HepG2 (cell line): ENCODE measurements at regions not wholly inside any gene's neighbourhood (a gene's known extent, or its start where the extent isn't known, plus 50 kb on each side); places are given as distances from the start of the nearest gene placed in this dataset.

Experiments
- ATAC-seq: fragments of 200-7000 bp; cut with Tn5 transposase; 3 replicates; pipeline ENCODE4 v1.9.1; 2020; ENCODE audit warnings: mild to moderate bottlenecking, moderate library complexity
- BruUV-seq: library from RNA; stranded (reverse); fragments of 400-500 nt; replicated peaks from 2 replicates; lab custom pipeline; 2021; lab: Mats Ljungman, UMichigan
- CTCF ChIA-PET: fragments of 300-600 bp; formaldehyde crosslinking; extraction: SDS; loops from one replicate; lab custom pipeline; 2021; ENCODE audit warnings: low total read pairs, inconsistent platforms, low intra/inter-chr PET ratio; lab: Yijun Ruan, JAX
- POLR2A ChIA-PET: fragments of 350-600 bp; sonication (Branson Sonifier 250); formaldehyde crosslinking; loops from one replicate; lab custom pipeline; 2020; ENCODE audit warnings: antibody characterized with exemption, inconsistent platforms; lab: Yijun Ruan, JAX
- DNase-seq: peaks from one replicate; pipeline ENCODE4 v3.0.0-alpha.2; 2015; ENCODE audit warnings: low spot score
- FAIRE-seq: peaks from 3 replicates; lab custom pipeline; 2011; peaks lifted over from hg19 to GRCh38; lab: Jason Lieb, UNC
- H2AFZ ChIP-seq: one replicate; pipeline ENCODE4 v1.6.1; 2011; ENCODE audit warnings: low read length, inconsistent platforms
- H3K27ac ChIP-seq: fragments of 300-600 bp; 3 replicates; pipeline ENCODE4 v1.8.0; 2011; ENCODE audit warnings: mixed run types, mild to moderate bottlenecking, mixed read lengths, low read length, inconsistent platforms; ENCODE audit not compliant: insufficient read depth; ENCODE audit errors: extremely low read length
- H3K27me3 ChIP-seq, 2 experiments: fragments of 200-600 bp in 1 of 2; 2 replicates in 1 of 2; 3 replicates in 1 of 2; pipeline versions ENCODE4 v1.6.0 to v1.8.0; 2011; ENCODE audit warnings: low read length in 2 of 2, mild to moderate bottlenecking in 2 of 2, moderate library complexity in 2 of 2, inconsistent platforms in 1 of 2; ENCODE audit not compliant: insufficient read depth in 2 of 2, control insufficient read depth in 1 of 2
- H3K36me3 ChIP-seq, 2 experiments: fragments of 200-600 bp in 1 of 2; replicated peaks in 1 of 2; 2 replicates in 1 of 2; 3 replicates in 1 of 2; pipeline versions ENCODE4 v1.5.1 to v1.8.0; 2011; ENCODE audit warnings: low read length in 2 of 2, inconsistent platforms in 1 of 2; ENCODE audit not compliant: insufficient read depth in 2 of 2, control insufficient read depth in 1 of 2
- H3K4me1 ChIP-seq: 2 replicates; pipeline ENCODE4 v1.5.1; 2012; ENCODE audit warnings: low read length, inconsistent platforms; ENCODE audit not compliant: insufficient read depth
- H3K4me2 ChIP-seq: 2 replicates; pipeline ENCODE4 v1.6.0; 2011; ENCODE audit warnings: low read depth, low read length, inconsistent platforms
- H3K4me3 ChIP-seq, 3 experiments: fragments of 200-600 bp in 1 of 3; sonication (generic), shearing (Covaris generic) in 1 of 3; replicated peaks in 1 of 3; 2 replicates each; pipeline ENCODE4 v1.5.1; 2011 to 2016; ENCODE audit warnings: low read length in 3 of 3, inconsistent platforms in 2 of 3, low read depth in 2 of 3, mild to moderate bottlenecking in 2 of 3, control low read depth in 1 of 3, mixed read lengths in 1 of 3; ENCODE audit not compliant: insufficient read depth in 1 of 3
- H3K79me2 ChIP-seq: one replicate; pipeline ENCODE4 v1.6.1; 2011; ENCODE audit warnings: low read length, inconsistent platforms; ENCODE audit not compliant: insufficient read depth
- H3K9ac ChIP-seq: 2 replicates; pipeline ENCODE4 v1.6.0; 2011; ENCODE audit warnings: mild to moderate bottlenecking, low read depth, low read length, inconsistent platforms; ENCODE audit not compliant: insufficient read depth
- H3K9me3 ChIP-seq: 2 replicates; pipeline ENCODE4 v1.5.1; 2012; ENCODE audit warnings: mild to moderate bottlenecking, low read length
- H4K20me1 ChIP-seq: 2 replicates; pipeline ENCODE4 v1.6.0; 2011; ENCODE audit warnings: inconsistent platforms, mild to moderate bottlenecking, low read length, moderate library complexity; ENCODE audit not compliant: insufficient read depth
- HNF4G ChIP-seq, 2 experiments: sonication (generic) in 1 of 2; formaldehyde crosslinking in 1 of 2; IDR thresholded peaks; 2 replicates each; pipeline versions ENCODE4 v1.4.0 to v1.6.1; 2011 to 2020; ENCODE audit warnings: borderline replicate concordance in 2 of 2, low read depth in 2 of 2, mild to moderate bottlenecking in 2 of 2, low read length in 1 of 2, missing genetic modification reagents in 1 of 2, moderate library complexity in 1 of 2
- KAT7 ChIP-seq: IDR thresholded peaks from 2 replicates; pipeline ENCODE4 v1.6.1; 2018; ENCODE audit warnings: borderline replicate concordance, missing compliant biosample characterization
- MIXL1 ChIP-seq: IDR thresholded peaks from 2 replicates; pipeline ENCODE4 v1.6.1; 2016
- SNRNP70 ChIP-seq: fragments of 200-400 bp; formaldehyde crosslinking; IDR thresholded peaks from 2 replicates; pipeline ENCODE4 v1.6.1; 2017; ENCODE audit warnings: mild to moderate bottlenecking, low read depth, low read length, moderate library complexity
- SSRP1 ChIP-seq: IDR thresholded peaks from 2 replicates; pipeline ENCODE4 v1.6.1; 2016; ENCODE audit warnings: control low read depth
- THAP9 ChIP-seq: sonication (generic); formaldehyde crosslinking; IDR thresholded peaks from 2 replicates; pipeline ENCODE4; 2020; ENCODE audit warnings: missing genetic modification reagents, mild to moderate bottlenecking, borderline replicate concordance
- ZNF792 ChIP-seq: IDR thresholded peaks from 2 replicates; pipeline ENCODE4 v1.6.1; 2016
- ZNF878 ChIP-seq: sonication (generic); formaldehyde crosslinking; IDR thresholded peaks from 2 replicates; pipeline ENCODE4 v1.8.1; 2023; ENCODE audit warnings: mild to moderate bottlenecking, missing genetic modification reagents, moderate library complexity
- WGBS: methylation state at CpG from one replicate; pipeline ENCODE4 v1.1.6; 2017; ENCODE audit warnings: low lambda C conversion rate; 5-methylcytosine and 5-hydroxymethylcytosine counted together
- in situ Hi-C: cut with HindIII; loops from 2 replicates; pipeline ENCODE4 v1.10.0; 2017; ENCODE audit warnings: low pct_unique_long_range_greater_than_20kb; ENCODE audit not compliant: extremely low pct_ligation_motif_present
- intact Hi-C: fragments of 100-400 bp; cut with micrococcal nuclease; formaldehyde crosslinking; loops from one replicate; pipeline ENCODE4 v1.10.0; 2022; ENCODE audit not compliant: unreplicated experiment
- TF ChIP-seq, protein P1 (sequence below): sonication (generic); formaldehyde crosslinking; IDR thresholded peaks from 2 replicates; pipeline ENCODE4 v1.5.0; 2020; ENCODE audit warnings: mild to moderate bottlenecking, missing genetic modification reagents, moderate library complexity

- BruUV-seq = no TSS peak
- H3K9ac ChIP-seq = no peak overlapping the region
- CTCF ChIA-PET = no interaction called here
These were observed 255.1 kb downstream of the SPRY1 start for GRCh38 chr4:123651536-123652180.

More at GRCh38 chr4:123651536-123652180, 255.1 kb downstream of the SPRY1 start:
- H3K4me1 ChIP-seq = peaks cover 60% of the 10 kb centered on the region
- no peak for DNase-seq
- no peak overlapping the region for H2AFZ ChIP-seq
- peaks cover 6% of the 10 kb centered on the region for H3K79me2 ChIP-seq
- H3K4me3 ChIP-seq = peak overlapping the region in 1 of 3 experiments; percentile 4; a peak in 1 of 6 replicates
- H3K36me3 ChIP-seq = peaks cover 3 to 9% of the 10 kb centered on the region in 2 experiments; a peak in 1 of 5 replicates
- no peaks in the 10 kb centered on the region for H4K20me1 ChIP-seq
- H3K4me2 ChIP-seq = peak overlapping the region; percentile 79; the same call in 1 of the 2 replicates
- intact Hi-C loops = loop anchor here (2.0 kb wide), 1 partner anchor 173 kb away; no protein-coding TSS in a partner anchor
- H3K9me3 ChIP-seq = peaks cover 9% of the 10 kb centered on the region
- 100% methylated on average over 1 of the region's 1 CpG for WGBS
- POLR2A ChIA-PET = interaction anchor here (1.9 to 2.9 kb wide), 2 partner anchors 96 to 252 kb away, joined by 12 read pairs; no protein-coding TSS in a partner anchor
- no peak for ATAC-seq
- FAIRE-seq = no peak
- H3K27me3 ChIP-seq = no peaks in the 10 kb centered on the region
- peak overlapping the region; percentile 92 for H3K27ac ChIP-seq
- TF ChIP-seq HNF4G (IDR thresholded peaks at IDR 0.05; ENCODE audit: borderline replicate concordance, low read depth, low read length) (no peak), HNF4G (CRISPR knock-in tag; IDR thresholded peaks at IDR 0.05; ENCODE audit: borderline replicate concordance, low read depth) (no peak), KAT7 (CRISPR knock-in tag) (no peak), ZNF792 (CRISPR knock-in tag) (no peak), SSRP1 (CRISPR knock-in tag) (no peak), THAP9 (CRISPR knock-in tag) (no peak), SNRNP70 (no peak), ZNF878 (CRISPR knock-in tag) (no peak), MIXL1 (CRISPR knock-in tag) (no peak)
- TF ChIP-seq, protein P1, sequence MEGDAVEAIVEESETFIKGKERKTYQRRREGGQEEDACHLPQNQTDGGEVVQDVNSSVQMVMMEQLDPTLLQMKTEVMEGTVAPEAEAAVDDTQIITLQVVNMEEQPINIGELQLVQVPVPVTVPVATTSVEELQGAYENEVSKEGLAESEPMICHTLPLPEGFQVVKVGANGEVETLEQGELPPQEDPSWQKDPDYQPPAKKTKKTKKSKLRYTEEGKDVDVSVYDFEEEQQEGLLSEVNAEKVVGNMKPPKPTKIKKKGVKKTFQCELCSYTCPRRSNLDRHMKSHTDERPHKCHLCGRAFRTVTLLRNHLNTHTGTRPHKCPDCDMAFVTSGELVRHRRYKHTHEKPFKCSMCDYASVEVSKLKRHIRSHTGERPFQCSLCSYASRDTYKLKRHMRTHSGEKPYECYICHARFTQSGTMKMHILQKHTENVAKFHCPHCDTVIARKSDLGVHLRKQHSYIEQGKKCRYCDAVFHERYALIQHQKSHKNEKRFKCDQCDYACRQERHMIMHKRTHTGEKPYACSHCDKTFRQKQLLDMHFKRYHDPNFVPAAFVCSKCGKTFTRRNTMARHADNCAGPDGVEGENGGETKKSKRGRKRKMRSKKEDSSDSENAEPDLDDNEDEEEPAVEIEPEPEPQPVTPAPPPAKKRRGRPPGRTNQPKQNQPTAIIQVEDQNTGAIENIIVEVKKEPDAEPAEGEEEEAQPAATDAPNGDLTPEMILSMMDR (CRISPR knock-in tag) = no peak
- TF ChIP-seq, all 625 proteins: peak for 0
- in situ Hi-C loops = no loop called here
